MM.1S (cell line): ENCODE measurements at regions not wholly inside any gene's neighbourhood (a gene's known extent, or its start where the extent isn't known, plus 50 kb on each side); places are given as distances from the start of the nearest gene placed in this dataset.

Experiments
- EZH2 ChIP-seq: fragments of 300-600 bp; sonication (generic); optimal IDR thresholded peaks from 2 replicates; pipeline ENCODE3; 2017; ENCODE audit warnings: low read depth, mild to moderate bottlenecking, antibody characterized with exemption, low read length, mixed read lengths
- EZH2phosphoT487 ChIP-seq: fragments of 300-600 bp; sonication (generic); IDR thresholded peaks from 2 replicates; pipeline ENCODE4 v1.6.1; 2018; ENCODE audit warnings: antibody characterized with exemption, low read length
- TF ChIP-seq, protein P1 (sequence below): fragments of 300-600 bp; sonication (generic); IDR thresholded peaks from 2 replicates; pipeline ENCODE4 v1.5.1; 2016; ENCODE audit warnings: antibody characterized with exemption, low read length, mixed read lengths

DNA sequence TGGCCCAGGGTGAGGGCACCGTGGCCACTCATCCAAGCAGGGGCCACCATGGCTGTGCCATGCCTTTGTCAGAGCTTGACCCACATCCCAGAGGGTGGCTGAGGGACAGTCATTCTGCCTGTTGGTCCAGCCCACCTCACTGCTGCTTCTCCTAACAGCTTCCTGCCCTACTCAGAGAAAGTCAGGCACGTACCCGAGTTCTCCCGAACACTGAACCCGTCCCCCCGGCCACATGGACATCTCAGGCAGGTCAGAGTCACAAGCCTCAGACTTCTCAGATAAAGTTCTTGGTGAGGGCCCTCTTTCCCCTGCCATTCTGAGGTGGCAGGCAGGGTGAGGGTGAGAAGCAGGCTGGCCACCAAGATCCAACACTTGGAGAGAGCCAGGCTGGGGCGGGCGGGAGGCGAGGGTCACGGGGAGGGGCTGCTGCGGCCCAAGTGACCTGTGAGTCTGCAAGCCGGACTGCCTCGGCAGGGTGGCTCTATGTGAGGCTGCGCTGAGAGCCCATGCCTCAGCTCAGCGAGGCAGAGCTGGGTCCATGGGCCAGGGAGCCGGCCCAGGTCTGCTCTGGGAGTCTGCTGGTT is 317.8 kb downstream of the TMEM121 start:
- TF ChIP-seq, protein P1, sequence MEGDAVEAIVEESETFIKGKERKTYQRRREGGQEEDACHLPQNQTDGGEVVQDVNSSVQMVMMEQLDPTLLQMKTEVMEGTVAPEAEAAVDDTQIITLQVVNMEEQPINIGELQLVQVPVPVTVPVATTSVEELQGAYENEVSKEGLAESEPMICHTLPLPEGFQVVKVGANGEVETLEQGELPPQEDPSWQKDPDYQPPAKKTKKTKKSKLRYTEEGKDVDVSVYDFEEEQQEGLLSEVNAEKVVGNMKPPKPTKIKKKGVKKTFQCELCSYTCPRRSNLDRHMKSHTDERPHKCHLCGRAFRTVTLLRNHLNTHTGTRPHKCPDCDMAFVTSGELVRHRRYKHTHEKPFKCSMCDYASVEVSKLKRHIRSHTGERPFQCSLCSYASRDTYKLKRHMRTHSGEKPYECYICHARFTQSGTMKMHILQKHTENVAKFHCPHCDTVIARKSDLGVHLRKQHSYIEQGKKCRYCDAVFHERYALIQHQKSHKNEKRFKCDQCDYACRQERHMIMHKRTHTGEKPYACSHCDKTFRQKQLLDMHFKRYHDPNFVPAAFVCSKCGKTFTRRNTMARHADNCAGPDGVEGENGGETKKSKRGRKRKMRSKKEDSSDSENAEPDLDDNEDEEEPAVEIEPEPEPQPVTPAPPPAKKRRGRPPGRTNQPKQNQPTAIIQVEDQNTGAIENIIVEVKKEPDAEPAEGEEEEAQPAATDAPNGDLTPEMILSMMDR = no peak
- TF ChIP-seq EZH2 (no peak), EZH2phosphoT487 (no peak)
